ENCODE measurements at regions not wholly inside any gene's neighbourhood (a gene's known extent, or its start where the extent isn't known, plus 50 kb on each side); places are given as distances from the start of the nearest gene placed in this dataset.

DNA sequence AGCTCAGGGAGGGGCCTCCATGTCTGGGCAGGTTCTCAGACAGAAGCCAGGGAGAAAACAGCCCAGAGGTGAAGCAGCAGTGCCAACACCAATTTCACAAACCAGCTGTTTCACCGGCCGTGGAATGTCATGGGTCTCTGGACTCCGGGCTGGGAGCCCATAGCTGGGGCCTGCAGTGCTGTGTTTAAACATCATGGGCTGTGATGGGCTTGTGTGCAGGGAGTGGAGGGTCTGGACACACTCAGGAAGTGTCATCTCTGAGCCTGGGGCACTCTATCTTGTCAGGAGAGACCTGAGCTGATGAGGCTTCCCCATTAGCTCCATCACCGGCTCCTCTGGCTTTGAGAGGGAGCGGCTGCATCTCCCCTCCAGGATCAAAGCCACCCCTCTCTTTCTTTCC is 173.6 kb upstream of the IGSF21 start:
- no peak for DNase-seq

DNA sequence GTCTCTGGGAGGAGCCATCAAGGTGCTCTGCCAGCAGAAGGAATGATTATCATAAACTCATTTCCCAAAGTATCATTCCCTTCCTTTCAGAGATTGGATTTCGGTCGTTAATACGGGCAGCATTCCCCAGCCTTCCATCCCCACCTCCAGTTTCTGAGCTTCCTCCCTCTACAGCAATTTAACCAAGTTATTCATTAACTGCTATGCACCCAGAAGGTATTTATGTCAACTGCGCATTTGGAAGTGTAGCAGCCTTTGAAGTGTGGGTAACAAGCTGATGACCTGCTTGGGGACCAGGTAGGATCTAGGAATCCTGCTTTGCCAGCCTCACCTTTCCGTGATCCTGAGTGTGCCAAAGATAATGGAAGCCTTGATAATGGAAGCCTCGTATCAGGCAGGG is 172.4 kb upstream of the IGSF21 start:
- DNase-seq, result no peak

DNA sequence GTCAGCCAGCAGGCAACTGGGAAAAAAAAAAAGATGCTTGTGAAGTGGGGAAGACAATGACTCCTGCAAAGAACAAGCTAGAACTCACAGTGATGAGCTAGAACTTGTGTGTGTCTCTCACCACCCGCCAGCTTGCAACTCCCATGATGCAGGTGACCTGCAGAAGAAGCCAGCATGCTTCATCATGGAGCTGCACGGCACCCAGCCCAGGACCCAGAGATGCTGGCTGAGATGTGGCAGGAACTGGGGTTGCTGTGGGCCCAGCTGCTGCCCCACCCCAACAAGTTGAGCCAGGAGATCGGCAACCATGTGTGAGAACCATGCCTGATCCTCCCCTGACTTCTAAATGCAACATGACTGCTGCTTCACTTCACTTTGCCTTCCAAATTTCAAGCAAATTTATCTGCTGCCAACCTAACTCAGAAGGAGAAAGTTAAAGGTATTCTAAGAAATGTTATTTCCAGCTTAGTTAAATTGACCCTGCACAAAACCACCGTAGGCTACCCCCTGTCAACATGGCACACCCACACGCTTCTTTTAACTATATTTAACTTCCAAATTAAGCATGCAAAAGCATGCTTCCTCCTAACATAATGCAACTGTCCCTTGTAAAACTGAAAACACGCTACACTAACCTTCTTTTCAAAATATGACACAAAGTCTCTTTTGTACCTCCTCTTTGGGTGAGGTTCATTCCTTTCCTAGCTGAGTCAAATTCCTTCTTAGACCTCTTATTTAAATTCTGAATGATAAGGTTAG is 166.0 kb upstream of the IGSF21 start:
- no peak for DNase-seq

DNA sequence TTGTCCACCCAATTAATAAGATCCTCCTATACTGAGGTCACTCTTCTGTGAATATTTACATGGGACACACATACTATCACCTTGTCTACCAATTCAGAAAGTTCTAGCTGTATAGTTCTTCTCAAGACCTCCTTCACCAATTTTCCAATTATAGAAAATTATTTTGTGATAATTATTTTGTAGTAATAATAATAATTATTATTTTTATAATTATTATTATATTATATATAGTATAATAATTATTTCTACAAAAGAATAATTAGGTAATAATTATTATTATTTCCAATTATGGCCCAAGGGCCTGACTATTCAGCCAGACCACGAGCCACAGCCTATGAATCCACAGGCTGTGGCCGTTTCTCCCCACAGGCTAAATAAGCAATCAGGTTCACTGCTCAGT is 164.1 kb upstream of the IGSF21 start:
- DNase-seq, result no peak

DNA sequence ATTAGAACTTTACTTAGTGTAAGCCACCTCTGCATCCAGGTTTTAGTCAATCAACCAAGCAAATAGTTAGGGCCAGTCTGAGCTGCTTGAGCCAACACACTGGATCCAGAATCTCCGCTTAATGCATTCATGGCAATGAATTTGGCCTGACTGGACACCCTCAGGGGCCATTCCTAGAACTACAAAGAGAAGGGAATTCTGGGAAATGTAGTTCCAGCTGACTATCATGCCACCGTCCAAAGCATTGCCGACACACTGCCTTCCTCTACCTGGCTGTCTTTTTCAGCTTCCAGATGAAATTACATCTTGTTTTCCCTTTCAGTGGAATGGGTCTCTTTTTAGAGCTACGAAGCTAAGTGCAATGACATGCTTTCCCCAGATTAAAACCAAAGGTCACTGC is 163.0 kb upstream of the IGSF21 start:
- DNase-seq, result no peak

DNA sequence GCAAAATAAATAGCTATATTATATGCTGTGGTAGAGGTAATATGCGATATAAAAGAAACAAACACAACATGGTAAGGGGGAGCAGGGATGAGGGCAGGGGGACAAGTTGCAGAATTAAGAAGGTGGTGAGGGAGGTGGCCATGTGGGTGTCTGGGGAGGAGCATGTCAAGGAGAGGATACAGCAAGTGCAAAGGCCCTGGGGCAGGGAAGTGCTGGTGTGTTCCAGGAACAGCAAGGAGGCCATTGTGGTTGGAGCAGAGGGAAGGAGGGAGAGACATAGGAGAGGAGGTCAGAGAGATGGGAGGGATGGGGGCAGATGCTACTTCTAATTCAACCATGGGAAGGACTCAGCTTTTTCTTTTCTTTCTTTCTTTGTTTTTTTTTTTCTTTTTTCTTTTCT is 161.2 kb upstream of the IGSF21 start:
- no peak for DNase-seq

DNA sequence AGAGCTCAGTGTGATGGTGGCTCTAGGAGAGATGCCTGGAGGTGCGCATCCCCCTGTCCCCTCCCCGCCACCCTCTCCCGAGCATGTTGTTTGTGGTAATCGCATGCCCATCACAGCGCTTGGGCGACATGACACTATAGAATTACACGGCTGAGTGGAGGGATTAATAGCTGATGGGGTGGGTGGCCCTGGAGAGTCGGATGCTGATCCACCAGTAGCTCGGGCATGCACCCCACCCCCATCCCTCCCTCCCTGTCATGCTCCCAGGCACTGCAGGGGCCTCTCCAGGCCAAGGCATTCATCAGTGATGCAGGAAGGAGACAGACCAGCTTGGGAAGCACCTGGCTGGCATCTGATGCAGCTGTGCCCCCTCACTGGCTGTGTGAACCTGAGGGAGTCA is 159.0 kb upstream of the IGSF21 start:
- DNase-seq, result no peak

DNA sequence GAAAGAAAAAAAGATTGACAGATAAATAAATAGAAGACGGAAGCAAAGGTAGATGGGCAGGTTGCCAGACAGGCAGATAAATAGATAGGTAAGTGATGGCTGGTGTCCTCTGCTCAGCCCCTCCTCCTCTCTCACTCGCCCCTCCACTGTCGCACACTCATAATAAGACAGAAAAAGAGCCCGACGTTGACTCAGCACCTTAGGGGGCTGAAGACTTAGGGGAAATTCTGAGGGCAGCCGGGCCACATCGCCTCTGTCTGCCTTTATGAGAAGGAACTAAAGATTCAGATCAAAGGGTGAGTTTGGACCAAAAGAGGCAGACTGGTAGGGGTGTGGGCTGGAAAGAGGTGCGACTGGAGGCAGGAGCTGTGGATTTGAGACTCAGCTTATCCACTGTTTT is 158.1 kb upstream of the IGSF21 start:
- no peak for DNase-seq

DNA sequence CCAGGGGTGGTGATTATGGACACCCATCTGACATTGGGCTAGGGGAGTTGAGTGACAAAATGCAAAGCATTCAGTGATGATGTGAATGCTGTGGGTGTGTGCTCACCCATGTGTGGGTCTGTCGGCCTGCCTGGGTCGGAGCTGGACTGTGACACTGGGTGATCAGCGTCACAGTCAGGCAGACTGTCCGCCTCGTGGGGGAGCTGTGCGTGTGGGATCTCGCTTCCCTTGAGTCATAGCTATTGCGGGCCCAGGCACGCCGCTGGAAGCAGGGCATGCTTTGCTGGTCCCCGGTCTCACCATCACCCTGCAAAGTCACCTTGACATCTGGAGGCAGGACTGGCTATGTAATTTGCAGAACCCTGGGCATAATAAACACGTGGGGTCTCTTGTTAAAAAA is 156.9 kb upstream of the IGSF21 start:
- DNase-seq, result no peak

DNA sequence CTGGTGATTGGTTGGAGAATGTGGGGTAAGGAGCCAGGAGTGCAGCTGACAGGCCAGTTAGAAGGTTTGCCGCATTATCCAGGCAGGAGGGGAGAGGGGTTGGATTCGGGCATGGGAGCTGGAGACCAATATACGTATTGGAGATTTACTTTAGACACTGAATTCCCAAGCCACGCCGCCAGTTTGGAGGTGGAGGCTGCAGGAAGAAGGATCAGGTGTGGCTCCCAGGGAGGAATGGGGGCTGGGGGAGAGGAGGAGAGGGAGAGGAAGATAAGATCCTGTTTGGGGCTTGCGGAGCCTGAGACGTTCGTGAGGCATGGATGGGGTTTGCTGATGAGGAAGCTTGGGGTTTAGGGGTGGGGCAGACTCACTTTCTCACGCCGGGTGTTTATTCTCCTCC is 155.1 kb upstream of the IGSF21 start:
- no peak for DNase-seq

DNA sequence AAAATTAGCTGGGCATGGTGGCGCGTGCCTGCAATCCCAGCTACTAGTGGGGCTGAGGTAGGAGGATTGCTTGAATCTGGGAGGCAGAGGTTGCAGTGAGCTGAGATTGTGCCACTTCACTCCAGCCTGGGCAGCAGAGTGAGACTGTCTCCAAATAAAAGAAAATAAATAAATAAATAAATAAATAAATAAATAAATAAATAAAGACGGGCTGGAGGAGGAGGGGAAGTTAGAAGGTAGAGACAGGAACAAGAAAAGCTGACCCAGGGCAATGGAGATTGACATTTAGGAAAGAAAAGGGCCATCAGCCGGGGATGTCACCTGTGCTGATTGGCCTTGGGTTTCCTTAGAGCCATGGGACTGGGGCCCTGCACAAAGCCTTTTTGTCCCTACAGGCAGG is 153.7 kb upstream of the IGSF21 start:
- no peak for DNase-seq

DNA sequence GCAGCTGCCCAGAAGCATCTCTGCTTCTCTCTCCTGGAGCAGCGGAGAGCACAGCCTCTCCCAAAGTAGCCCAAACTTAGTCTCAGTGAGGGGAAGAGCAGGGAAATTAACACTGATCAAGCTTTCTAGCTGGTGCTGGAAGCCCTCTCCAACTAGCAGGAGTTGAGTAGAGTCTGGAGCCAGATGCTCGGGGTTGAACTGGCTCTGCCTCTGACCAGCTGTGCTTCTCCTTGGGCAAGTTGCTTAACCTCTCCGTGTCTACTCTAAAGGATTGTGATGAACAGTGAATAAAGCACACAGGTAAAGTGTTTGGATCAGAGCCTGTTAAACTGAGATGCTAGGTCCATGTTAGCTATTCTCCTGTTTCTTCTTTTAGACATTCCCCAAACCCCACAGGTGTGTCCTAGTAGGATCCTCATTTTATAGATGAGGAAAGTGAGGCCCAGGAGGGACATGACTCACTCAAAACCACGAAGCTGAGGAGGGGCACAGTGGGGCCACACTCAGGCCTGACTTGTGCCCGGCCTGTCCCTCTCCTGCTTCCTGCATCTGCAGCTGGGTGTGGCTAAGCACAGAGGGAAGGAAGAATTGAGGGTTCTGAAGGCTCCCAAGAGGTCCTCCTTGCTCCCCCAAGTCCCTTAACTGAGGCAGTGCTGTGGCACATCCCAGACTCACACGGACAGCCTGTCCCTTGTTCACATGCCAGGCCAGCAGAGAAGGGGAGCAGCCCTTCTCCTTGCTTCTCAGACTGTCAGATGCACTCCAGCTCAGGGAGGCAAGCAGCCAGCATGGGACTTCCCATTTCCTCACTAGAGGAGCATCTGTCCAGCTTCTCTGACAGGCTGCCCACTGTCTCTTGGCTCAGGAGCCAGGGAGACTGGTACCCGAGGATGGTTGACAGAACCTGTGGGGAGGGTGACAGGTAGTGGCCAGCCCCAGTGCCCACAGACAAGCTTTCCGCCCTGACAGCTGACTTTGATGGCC is 152.0 kb upstream of the IGSF21 start:
- no peak for DNase-seq

DNA sequence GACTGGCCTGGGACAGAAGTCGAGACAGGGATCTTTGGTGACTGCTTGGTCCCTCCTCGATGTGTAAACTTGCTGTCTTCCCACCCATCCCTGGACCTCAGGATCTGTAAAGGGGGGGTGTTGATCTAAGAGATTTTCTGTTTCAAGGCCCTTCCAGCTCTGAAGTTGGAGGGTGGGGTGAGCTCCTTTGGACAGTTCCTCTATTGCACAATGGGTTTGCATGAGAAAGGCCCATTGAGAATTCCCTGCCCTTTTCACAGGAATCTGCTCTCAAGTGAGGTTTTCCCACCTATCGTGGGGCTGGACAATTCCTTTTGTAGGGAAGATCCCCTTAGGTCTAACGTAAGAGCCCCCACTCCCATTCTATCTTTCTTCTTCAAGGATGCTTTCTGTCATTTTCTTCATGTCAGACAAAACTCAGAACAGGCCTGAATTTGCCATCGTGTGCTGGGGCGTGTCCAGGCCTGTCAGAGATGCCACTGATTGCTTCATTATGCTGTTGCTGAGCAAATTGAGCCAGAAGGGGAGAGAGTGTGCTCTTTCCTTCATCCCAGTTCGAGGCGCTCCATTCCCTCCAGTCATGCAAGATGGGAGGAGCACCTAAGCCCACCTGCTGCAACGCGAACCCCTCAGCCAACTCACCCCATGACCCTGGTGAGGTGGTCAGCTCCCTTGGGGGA is 149.9 kb upstream of the IGSF21 start:
- DNase-seq, result no peak

DNA sequence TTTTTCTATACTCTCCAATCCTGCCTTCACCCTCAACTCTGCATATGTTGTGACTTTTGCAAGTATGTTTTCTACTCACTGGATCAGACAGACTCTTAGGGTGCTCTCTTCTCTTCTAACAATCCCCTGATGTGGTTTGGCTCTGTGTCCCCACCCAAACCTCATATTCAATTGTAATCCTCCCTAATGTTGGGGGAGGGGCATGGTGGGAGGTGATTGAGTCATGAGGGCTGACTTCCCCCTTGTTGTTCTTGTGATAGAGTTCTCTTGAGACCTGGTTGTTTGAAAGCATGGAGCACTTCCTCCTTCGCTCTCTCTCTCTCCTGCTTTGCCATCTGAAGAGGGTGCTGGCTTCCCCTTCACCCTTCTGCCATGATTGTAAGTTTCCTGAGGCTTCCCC is 148.9 kb upstream of the IGSF21 start:
- no peak for DNase-seq

DNA sequence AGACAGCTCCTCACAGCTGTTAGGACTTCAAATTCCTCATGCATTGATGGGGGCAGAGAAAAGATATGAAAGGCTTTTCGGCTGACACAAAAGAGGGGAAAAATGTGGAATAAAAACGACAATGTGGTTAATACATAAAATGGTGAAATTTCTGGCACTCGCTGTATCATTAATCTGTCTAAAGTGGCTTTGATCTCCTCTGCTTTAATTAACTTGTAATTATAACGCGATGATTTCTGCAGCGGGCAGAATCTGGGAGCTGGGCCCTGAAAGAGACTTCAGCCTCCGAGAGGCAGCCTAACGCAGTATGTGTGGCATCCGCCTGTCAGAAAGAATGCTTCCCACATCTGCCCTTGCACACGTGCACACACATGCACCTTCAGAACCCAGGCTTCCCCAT is 144.1 kb upstream of the IGSF21 start:
- DNase-seq, result no peak

DNA sequence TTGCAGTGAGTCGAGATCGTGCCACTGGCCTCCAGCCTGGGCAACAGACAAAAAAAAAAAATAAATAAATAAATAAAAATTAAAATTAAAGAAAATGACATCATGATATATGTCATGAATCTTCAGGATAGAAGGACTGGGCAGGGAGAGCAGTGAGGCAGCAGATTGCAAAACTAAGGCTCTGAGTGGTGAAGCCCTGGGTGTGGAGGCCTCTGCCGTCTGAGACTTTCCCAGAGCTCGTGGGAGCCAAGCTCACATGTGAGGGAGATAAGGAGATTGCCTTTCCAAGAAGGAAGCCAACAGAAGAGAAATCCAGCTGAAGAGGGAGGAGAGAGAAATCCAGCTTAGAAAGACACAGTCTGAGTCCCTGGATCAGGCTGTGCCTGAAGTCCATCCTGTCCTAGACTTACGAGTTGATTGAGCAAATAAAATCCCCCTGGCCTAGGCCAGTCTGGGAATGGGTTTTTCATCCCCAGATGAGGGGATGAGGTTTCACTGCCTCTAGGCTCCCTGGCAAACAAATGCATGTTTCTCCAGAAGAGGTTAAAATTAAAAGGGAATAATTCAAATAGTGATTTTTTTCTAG is 142.0 kb upstream of the IGSF21 start:
- DNase-seq, result no peak

DNA sequence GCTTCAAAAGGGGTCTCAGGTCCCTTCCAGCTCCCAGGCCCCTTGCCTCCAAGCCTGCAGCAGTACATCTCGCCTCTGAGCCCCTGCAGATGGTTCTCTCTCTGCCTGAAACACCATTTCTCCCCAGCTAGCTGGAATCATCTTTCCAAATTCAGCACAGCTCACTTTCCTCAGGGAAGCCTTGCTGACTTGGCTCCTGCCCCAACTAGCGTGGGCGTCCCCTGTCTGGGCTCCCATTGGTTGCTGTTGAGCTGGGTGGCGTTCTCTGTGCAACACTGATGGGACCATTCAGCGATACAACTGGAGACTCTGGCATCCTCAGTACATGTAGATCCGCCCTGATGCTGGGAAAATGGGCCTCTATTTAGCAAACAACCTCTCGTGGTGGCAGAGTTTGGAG is 141.3 kb upstream of the IGSF21 start:
- DNase-seq, result no peak

DNA sequence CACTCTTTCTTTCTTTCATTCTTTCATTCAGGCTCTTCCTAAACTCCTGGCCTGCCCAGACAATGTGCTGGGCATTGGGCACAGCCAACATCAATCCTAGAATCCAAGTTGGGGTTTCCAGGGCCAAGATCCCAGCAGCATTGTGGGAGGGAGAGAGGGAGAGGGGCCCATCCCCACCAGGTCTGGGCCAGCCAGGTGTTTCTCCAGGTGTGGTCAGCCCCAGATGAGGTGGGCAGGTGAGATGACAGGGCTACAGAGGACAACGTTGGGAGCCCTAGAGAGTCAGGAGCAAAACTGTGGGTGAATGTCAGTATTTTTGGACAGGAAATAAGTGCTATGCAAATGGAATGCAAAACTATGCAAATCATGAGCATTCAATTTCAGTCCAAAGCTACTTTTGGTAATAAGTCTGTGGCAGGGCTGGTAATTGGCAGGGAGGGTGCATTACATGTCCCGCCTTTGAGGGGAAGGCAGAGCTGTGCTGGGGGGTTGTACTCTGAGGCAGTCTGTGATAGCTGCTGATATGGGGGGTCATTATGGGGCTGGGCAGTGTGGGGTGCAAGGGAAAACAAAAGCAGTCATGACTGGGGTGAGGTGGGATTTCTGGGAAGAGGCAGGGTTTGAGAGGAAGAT is 139.9 kb upstream of the IGSF21 start:
- DNase-seq, result no peak

DNA sequence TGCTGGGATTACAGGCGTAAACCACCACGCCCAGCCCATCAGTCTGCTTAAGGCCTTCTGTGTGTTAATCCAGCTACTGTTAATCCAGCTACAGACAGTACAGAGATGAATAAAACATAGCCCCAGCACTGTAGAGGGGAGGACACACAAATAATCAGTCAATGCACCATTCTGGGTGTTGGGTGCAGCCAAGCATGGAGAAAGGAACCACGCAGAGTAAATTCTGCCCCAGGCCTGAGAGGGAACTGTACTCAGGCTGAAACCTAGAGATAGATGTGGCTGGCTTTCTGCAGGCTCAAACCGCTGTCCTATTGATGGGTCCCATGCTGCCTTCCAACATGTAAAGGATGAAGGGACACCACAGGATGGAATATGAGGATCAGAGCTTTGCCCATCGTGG is 136.8 kb upstream of the IGSF21 start:
- no peak for DNase-seq

DNA sequence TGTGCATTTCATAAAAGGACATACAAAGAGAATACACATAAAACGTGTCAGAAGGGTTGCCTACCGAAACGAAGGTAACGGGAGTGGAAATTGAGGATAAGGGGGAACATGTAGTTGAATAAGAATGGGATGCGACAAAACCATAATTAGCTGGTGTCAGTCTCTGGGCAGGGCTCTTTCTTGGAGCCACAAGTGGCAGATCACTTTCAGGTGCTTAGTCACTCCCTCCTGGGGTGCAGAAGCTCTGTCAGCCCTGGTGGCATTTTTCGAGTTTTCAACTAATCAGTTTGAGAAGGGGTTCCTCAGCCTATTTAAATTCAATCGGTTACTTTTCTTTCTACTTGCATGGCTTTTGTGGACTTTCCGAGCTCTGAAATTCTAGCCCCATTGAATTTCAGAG is 133.9 kb upstream of the IGSF21 start:
- no peak for DNase-seq

DNA sequence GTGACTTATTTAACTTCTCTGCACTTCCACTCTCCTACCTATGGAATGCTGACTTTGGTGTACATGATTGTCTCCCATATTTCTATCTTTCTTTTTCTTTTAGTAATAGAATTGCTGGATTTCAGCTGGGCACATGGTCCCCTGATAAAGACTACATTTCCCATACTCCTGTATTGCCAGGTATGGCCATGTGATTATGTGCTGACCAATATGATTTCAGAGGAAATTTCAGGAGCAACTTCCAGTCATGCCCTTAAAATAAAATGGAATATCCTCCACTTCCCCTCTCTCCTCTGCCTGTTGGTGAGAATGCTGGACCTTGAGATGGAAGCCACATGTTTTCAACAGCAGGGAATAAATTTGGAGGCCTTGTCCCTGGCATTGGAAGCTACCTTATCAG is 130.7 kb upstream of the IGSF21 start:
- no peak for DNase-seq

DNA sequence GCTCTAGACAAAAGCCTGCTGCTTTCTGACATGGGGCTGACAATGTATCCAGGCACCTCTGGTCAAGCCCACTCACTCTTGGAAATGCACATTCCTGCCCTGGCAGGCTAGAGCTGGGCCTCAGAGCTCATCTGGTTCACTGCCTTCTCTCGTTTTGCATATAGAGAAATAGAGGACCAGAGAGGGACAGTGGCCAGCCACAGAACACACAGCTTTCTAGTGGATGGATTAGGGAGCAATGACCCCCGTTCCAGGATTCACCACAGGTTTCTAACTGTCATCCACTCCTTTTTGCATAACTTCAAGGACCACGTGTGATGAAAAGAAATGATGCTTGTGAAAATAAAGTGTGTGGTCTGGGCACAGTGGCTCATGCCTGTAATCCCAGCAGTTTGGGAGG is 129.6 kb upstream of the IGSF21 start:
- no peak for DNase-seq

DNA sequence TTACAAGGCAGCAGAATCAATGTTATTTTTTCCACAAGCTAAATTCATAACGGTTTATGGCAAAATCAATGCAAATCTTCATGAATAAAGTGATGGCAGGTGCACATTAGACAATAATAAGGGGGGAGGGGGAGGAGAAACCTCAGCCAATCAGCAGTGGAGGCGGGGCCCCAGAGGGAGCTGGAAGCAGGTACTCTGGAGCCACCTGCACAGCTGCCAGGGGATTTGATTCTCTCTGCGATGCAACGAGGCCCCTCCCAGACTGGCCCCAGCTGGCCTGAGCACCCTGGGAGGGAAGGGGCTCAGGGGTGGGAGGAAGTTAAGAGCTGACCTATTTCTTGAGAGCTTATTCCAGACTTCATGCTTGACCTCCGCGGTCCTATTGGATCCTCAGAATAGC is 127.8 kb upstream of the IGSF21 start:
- DNase-seq, result no peak

Measured in CD4-positive, alpha-beta T cell treated with Interferon gamma for 1 hour (primary cell).